H1 (cell line): ENCODE measurements at regions not wholly inside any gene's neighbourhood (a gene's known extent, or its start where the extent isn't known, plus 50 kb on each side); places are given as distances from the start of the nearest gene placed in this dataset.

Source experiments
- CTCF ChIA-PET: fragments of 300-600 bp; sonication (Branson Sonifier 250); formaldehyde crosslinking; loops from one replicate; lab custom pipeline; 2021; ENCODE audit not compliant: partially characterized antibody; lab: Charles Lee
- POLR2A ChIA-PET: fragments of 300-600 bp; sonication (Branson Sonifier 250); formaldehyde crosslinking; loops from one replicate; lab custom pipeline; 2021; ENCODE audit warnings: inconsistent platforms; ENCODE audit not compliant: partially characterized antibody; lab: Charles Lee
- DNase-seq, 2 experiments: peaks; one replicate each; pipeline versions ENCODE4 v3.0.0 to v3.0.0-alpha.2; 2010 to 2022; ENCODE audit warnings: low spot score in 2 of 2, low read depth in 1 of 2, mixed read lengths in 1 of 2
- FAIRE-seq: peaks from 2 replicates; lab custom pipeline; 2011; peaks lifted over from hg19 to GRCh38; lab: Jason Lieb, UNC
- H2AFZ ChIP-seq: 2 replicates; pipeline ENCODE4 v1.8.1; 2012; ENCODE audit warnings: low read length, inconsistent platforms
- H2AK5ac ChIP-seq: 2 replicates; pipeline ENCODE4 v1.6.1; 2013; ENCODE audit warnings: low read depth, low read length
- H2BK120ac ChIP-seq: replicated peaks from 2 replicates; pipeline ENCODE3; 2013; ENCODE audit warnings: low read depth, low read length, inconsistent platforms
- H2BK12ac ChIP-seq: 2 replicates; pipeline ENCODE4 v1.6.1; 2013; ENCODE audit warnings: low read depth, low read length
- H2BK15ac ChIP-seq: 2 replicates; pipeline ENCODE4 v1.6.1; 2013; ENCODE audit warnings: low read length
- H2BK20ac ChIP-seq: 2 replicates; pipeline ENCODE4 v1.6.1; 2013; ENCODE audit warnings: low read length
- H2BK5ac ChIP-seq: 2 replicates; pipeline ENCODE4 v1.6.1; 2013; ENCODE audit warnings: low read depth, low read length
- H3K14ac ChIP-seq: 2 replicates; pipeline ENCODE4 v1.6.1; 2013; ENCODE audit warnings: inconsistent platforms; ENCODE audit not compliant: insufficient read length
- H3K18ac ChIP-seq: 2 replicates; pipeline ENCODE4 v1.6.1; 2013; ENCODE audit warnings: low read length; ENCODE audit errors: extremely low read depth
- H3K23ac ChIP-seq: 2 replicates; pipeline ENCODE4 v1.6.1; 2013; ENCODE audit warnings: inconsistent platforms; ENCODE audit not compliant: insufficient read length
- H3K23me2 ChIP-seq: 2 replicates; pipeline ENCODE4 v1.6.1; 2013; ENCODE audit warnings: low read depth, low read length
- H3K27ac ChIP-seq: 2 replicates; pipeline ENCODE4 v1.6.1; 2011; ENCODE audit warnings: low read depth, low read length, inconsistent platforms
- H3K27me3 ChIP-seq, 4 experiments: replicated peaks in 1 of 4; 1 replicate in 1 of 4; 2 replicates in 3 of 4; pipeline versions ENCODE4 v1.6.1 to v1.8.1; 2011 to 2013; ENCODE audit warnings: low read length in 3 of 4, mild to moderate bottlenecking in 3 of 4, inconsistent platforms in 2 of 4, mixed read lengths in 2 of 4, moderate library complexity in 1 of 4; ENCODE audit not compliant: control insufficient read depth in 3 of 4, insufficient read depth in 3 of 4; ENCODE audit errors: extremely low read depth in 1 of 4
- H3K36me3 ChIP-seq, 4 experiments: 2 replicates each; pipeline versions ENCODE4 v1.6.1 to v1.8.1; 2011 to 2013; ENCODE audit warnings: mild to moderate bottlenecking in 4 of 4, low read length in 3 of 4, moderate library complexity in 2 of 4, control low read depth in 1 of 4, inconsistent platforms in 1 of 4; ENCODE audit not compliant: insufficient read depth in 4 of 4, control insufficient read depth in 2 of 4
- H3K4ac ChIP-seq: replicated peaks from 2 replicates; pipeline ENCODE3; 2013; ENCODE audit warnings: low read length, low read depth, mixed read lengths, inconsistent platforms; ENCODE audit not compliant: insufficient read length
- H3K4me1 ChIP-seq, 4 experiments: replicated peaks in 1 of 4; 1 replicate in 1 of 4; 2 replicates in 3 of 4; pipeline versions ENCODE4 v1.6.1 to v1.8.1; 2011 to 2013; ENCODE audit warnings: low read length in 3 of 4, inconsistent platforms in 2 of 4, mixed read lengths in 1 of 4; ENCODE audit not compliant: insufficient read depth in 4 of 4, control insufficient read depth in 3 of 4
- H3K4me2 ChIP-seq, 2 experiments: 2 replicates each; pipeline versions ENCODE4 v1.6.1 to v1.8.1; 2011 to 2013; ENCODE audit warnings: low read depth in 2 of 2, low read length in 2 of 2, control low read depth in 1 of 2, inconsistent platforms in 1 of 2, mild to moderate bottlenecking in 1 of 2; ENCODE audit not compliant: insufficient read depth in 1 of 2
- H3K4me3 ChIP-seq, 4 experiments: fragments of 200-600, 300-600 bp in 1 of 4; sonication (generic), shearing (Covaris generic), sonication (Bioruptor Twin) in 1 of 4; 2 replicates each; pipeline versions ENCODE4 v1.5.1 to v1.8.1; 2011 to 2016; ENCODE audit warnings: low read length in 4 of 4, low read depth in 3 of 4, control low read depth in 2 of 4, inconsistent platforms in 2 of 4, mild to moderate bottlenecking in 2 of 4, mixed read lengths in 1 of 4, moderate library complexity in 1 of 4; ENCODE audit not compliant: insufficient read depth in 2 of 4; ENCODE audit errors: extremely low read depth in 1 of 4
- H3K56ac ChIP-seq: replicated peaks from 2 replicates; pipeline ENCODE3; 2013; ENCODE audit warnings: low read depth, mild to moderate bottlenecking, mixed read lengths, low read length, inconsistent platforms; ENCODE audit not compliant: insufficient read length
- H3K79me1 ChIP-seq: 2 replicates; pipeline ENCODE4 v1.6.1; 2013; ENCODE audit warnings: low read depth, low read length, control low read depth
- H3K79me2 ChIP-seq, 2 experiments: 2 replicates each; pipeline versions ENCODE4 v1.6.1 to v1.8.1; 2012 to 2013; ENCODE audit warnings: low read length in 2 of 2, mild to moderate bottlenecking in 2 of 2, inconsistent platforms in 1 of 2; ENCODE audit not compliant: insufficient read depth in 2 of 2, control insufficient read depth in 1 of 2
- H3K9ac ChIP-seq, 4 experiments: replicated peaks in 1 of 4; 1 replicate in 1 of 4; 2 replicates in 3 of 4; pipeline versions ENCODE4 v1.6.1 to v1.8.1; 2011 to 2013; ENCODE audit warnings: low read depth in 3 of 4, low read length in 3 of 4, control low read depth in 2 of 4, mild to moderate bottlenecking in 2 of 4, moderate library complexity in 2 of 4, inconsistent platforms in 1 of 4; ENCODE audit errors: extremely low read depth in 1 of 4
- H3K9me3 ChIP-seq, 2 experiments: 2 replicates each; pipeline versions ENCODE4 v1.6.1 to v1.8.1; 2012 to 2013; ENCODE audit warnings: mild to moderate bottlenecking in 2 of 2, moderate library complexity in 2 of 2, control low read depth in 1 of 2, inconsistent platforms in 1 of 2, low read depth in 1 of 2, low read length in 1 of 2, mixed read lengths in 1 of 2; ENCODE audit not compliant: insufficient read depth in 2 of 2
- H4K20me1 ChIP-seq, 2 experiments: replicated peaks in 1 of 2; 2 replicates each; pipeline versions ENCODE3 to v1.8.1; 2011 to 2013; ENCODE audit warnings: inconsistent platforms in 2 of 2, low read length in 2 of 2, mild to moderate bottlenecking in 1 of 2; ENCODE audit not compliant: insufficient read depth in 2 of 2, control insufficient read depth in 1 of 2
- H4K5ac ChIP-seq: 2 replicates; pipeline ENCODE4 v1.6.1; 2013; ENCODE audit warnings: low read length, low read depth, mixed read lengths, inconsistent platforms; ENCODE audit not compliant: insufficient read length
- H4K8ac ChIP-seq: 2 replicates; pipeline ENCODE4 v1.8.0; 2013; ENCODE audit warnings: mild to moderate bottlenecking, moderate library complexity, low read length, inconsistent platforms; ENCODE audit not compliant: insufficient read depth; ENCODE audit errors: extremely low read depth
- H4K91ac ChIP-seq: replicated peaks from 2 replicates; pipeline ENCODE3; 2013; ENCODE audit warnings: low read length, mixed read lengths, inconsistent platforms; ENCODE audit not compliant: insufficient read length
- ASH2L ChIP-seq: fragments of 200-600, 300-600 bp; sonication (generic); IDR thresholded peaks from one replicate; pipeline ENCODE4 v1.7.1; 2017; ENCODE audit warnings: low read length
- CBX8 ChIP-seq: fragments of 300-800, 300-1000 bp; sonication (generic); IDR thresholded peaks from 2 replicates; pipeline ENCODE4 v1.7.1; 2016; ENCODE audit warnings: low read depth, low read length, borderline replicate concordance
- KDM1A ChIP-seq: fragments of 200-600, 300-600 bp; sonication (generic); IDR thresholded peaks from 2 replicates; pipeline ENCODE4 v1.7.1; 2016; ENCODE audit warnings: mild to moderate bottlenecking, low read length, borderline replicate concordance
- POLR2AphosphoS5 ChIP-seq: IDR thresholded peaks from 2 replicates; pipeline ENCODE4 v1.6.1; 2011; ENCODE audit warnings: low read depth, low read length
- SP2 ChIP-seq: IDR thresholded peaks from 2 replicates; pipeline ENCODE4 v1.6.1; 2012; ENCODE audit warnings: mild to moderate bottlenecking, low read length, inconsistent platforms
- TAF1 ChIP-seq: IDR thresholded peaks from 2 replicates; pipeline ENCODE4 v1.6.1; 2011; ENCODE audit warnings: mild to moderate bottlenecking, low read depth, low read length
- WGBS, 2 experiments: shearing (Covaris generic) in 1 of 2; methylation state at CpG; one replicate each; pipeline versions ENCODE4 v1.1.6 to v1.1.7; 2013 to 2015; ENCODE audit warnings: low lambda C conversion rate in 2 of 2, mixed read lengths in 2 of 2, inconsistent platforms in 1 of 2, low coverage in 1 of 2, missing lambda C conversion rate in 1 of 2; ENCODE audit not compliant: insufficient replicate concordance in 2 of 2, insufficient coverage in 1 of 2, insufficient read length in 1 of 2; ENCODE audit errors: extremely low coverage in 1 of 2, missing lambda C conversion rate in 1 of 2; 5-methylcytosine and 5-hydroxymethylcytosine counted together

DNA sequence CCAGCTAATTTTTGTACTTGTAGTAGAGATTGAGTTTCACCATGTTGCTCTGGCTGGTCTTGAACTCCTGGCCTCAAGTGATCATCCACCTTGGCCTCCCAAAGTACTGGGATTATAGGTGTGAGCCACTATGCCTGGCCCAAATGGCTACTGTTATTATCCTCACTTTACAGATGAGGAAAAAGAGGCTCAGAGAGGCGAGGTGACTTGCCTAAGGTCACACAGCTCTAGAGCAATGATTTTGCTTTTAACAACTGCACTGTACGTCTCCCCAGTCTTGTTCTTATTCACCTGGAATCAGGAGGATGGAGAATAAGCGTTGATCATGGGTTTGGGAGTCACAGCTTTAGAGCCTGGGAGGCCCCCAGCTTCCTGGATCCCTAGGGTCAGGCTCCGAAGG is 69.8 kb upstream of the NCOR2 start:
- H3K36me3 ChIP-seq = no peaks in the 10 kb centered on the region
- no peak overlapping the region for H3K4me2 ChIP-seq
- no peaks in the 10 kb centered on the region for H3K79me1 ChIP-seq
- H3K14ac ChIP-seq = no peak overlapping the region
- H3K27me3 ChIP-seq = no peaks in the 10 kb centered on the region
- no peak overlapping the region for H4K91ac ChIP-seq
- no peak overlapping the region for H2BK120ac ChIP-seq
- H3K27ac ChIP-seq = no peak overlapping the region
- no peak overlapping the region for H3K56ac ChIP-seq
- 76% methylated on average over 4 of the region's 4 CpGs; no CpG with 5 or more reads in 1 of the 2 experiments for WGBS, 2 experiments
- H4K8ac ChIP-seq = no peak overlapping the region
- no peak overlapping the region for H3K4me3 ChIP-seq
- no peak overlapping the region for H2BK12ac ChIP-seq
- H4K5ac ChIP-seq = no peak overlapping the region
- H3K23ac ChIP-seq = no peak overlapping the region
- FAIRE-seq (no peak), DNase-seq (no peak)
- H3K4me1 ChIP-seq = peaks cover 0 to 8% (median 2%) of the 10 kb centered on the region in 4 experiments; a peak in 5 of 7 replicates
- H2AFZ ChIP-seq = no peak overlapping the region
- no peak overlapping the region for H2AK5ac ChIP-seq
- no peaks in the 10 kb centered on the region; the same call in 1 of the 2 replicates for H3K23me2 ChIP-seq
- no peaks in the 10 kb centered on the region for H4K20me1 ChIP-seq
- no peak overlapping the region for H3K9ac ChIP-seq
- ChIA-PET CTCF (interaction anchor here (1.4 to 3.0 kb wide), 4 partner anchors 9 to 605 kb away, joined by 3 to 9 read pairs (median 4); no protein-coding TSS in a partner anchor), POLR2A (interaction anchor here (0.6 kb wide), 1 partner anchor 50 kb away, joined by 3 read pairs; no protein-coding TSS in a partner anchor)
- H2BK5ac ChIP-seq = 0 out of 2 replicates have a peak overlapping the region, but pooled peaks have one; percentile 9
- no peak overlapping the region for H3K18ac ChIP-seq
- no peak overlapping the region for H3K4ac ChIP-seq
- H3K9me3 ChIP-seq = no peaks in the 10 kb centered on the region
- H2BK20ac ChIP-seq = no peak overlapping the region
- TF ChIP-seq SP2 (no peak), CBX8 (no peak), KDM1A (0 out of 2 replicates have a peak, but pooled peaks have one; percentile 14), POLR2AphosphoS5 (no peak), TAF1 (no peak), ASH2L (no peak)
- H2BK15ac ChIP-seq = no peak overlapping the region
- H3K79me2 ChIP-seq = no peaks in the 10 kb centered on the region
